ENCODE measurements at regions not wholly inside any gene's neighbourhood (a gene's known extent, or its start where the extent isn't known, plus 50 kb on each side); places are given as distances from the start of the nearest gene placed in this dataset.

GRCh38 chr14:22452330-22452729 is 136.7 kb downstream of the DAD1 start:
- DNase-seq (ENCODE audit: low read depth), result no peak

GRCh38 chr14:22450266-22450665 is 138.8 kb downstream of the DAD1 start:
- DNase-seq (ENCODE audit: low read depth), result no peak

DNA sequence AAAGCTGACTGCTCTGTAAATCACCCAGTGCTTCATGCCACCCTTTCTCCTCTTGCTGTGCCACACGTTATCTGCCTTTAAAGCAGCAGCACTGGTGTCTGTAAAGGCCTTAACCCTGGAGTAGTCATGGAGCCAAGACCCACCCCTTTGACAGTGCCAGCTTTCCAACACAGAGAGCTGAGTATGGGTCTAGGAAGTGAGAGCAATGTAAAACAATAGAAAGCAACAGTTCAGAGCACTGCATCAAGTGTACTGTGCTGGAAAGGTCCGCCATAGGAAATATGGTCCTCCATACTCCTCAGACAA is 139.5 kb downstream of the DAD1 start:
- DNase-seq (ENCODE audit: low read depth), result no peak

DNA sequence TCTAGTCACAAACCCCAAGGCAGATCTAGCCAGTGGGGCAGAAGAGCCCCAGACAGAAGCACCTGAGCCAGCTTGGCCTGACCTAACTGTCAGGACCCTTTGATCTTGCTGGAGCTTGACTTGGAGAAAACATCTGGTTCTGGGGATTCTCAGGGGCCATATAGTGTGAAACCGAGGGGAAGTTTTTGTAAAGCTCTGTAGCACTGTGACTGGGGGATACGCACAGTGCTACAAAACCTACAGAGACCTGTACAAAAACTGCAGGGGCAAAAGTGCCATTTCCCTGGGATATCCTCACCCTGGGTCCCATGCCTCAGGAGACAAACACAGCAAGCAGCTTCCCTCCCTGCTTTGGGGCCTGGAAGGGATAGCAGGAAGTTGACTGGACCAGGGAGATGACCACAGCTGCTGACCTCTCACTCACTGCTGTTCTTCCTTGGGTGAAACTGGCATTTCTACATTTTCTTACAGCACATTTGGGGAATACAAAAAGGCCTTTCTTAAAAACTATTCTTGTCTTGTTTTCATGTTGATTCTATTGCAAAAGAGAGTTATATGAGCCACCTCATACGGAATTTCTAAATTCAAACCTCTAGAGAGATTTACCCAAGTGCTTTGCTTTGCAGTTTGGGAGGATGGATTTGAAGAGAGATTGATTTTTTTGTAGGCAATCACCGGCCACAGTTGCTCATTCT is 140.0 kb downstream of the DAD1 start:
- no peak for DNase-seq (ENCODE audit: low read depth)

DNA sequence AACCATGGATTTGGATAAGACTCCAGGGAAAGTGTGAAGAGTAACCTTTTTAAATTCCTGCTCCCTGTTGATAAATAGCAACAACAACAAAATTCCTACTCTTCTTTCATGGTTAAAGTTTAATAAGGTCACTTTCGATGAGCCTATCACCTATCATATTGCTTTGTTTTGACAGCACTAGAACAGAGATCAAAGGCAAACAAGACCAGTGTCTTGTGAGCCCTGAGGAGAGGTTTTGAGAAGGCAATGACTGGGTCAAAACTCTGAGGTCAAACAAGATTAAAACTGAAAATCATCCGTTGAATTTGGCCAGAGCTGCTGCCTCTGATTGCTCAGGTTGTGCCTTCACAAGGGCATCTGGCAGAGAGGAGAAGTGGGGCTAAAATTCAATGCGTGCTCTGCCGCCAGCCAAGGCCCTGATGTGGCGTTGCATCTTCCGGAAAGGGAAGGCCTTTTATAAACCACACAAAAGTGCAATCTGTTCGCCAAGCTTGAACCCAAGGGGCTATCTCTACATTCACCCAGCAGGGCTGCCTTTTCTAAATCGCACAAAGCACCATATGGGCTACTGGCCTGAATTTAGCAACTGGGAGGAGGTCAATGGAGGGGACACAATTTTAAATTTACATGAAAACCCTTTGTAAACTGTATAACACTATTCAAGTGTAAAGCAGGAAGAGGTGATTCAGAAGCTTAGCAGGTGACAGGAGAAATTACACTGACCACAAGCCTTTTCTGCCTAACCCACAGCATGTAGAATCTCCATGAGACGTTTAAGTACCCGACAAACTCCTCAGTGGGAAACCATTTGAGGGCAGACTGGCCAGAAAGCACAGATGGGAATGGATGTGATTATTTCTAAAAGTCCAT is 140.8 kb downstream of the DAD1 start:
- DNase-seq (ENCODE audit: low read depth), result no peak

GRCh38 chr14:22438742-22439141 is 150.3 kb downstream of the DAD1 start:
- DNase-seq (ENCODE audit: low read depth), result no peak

DNA sequence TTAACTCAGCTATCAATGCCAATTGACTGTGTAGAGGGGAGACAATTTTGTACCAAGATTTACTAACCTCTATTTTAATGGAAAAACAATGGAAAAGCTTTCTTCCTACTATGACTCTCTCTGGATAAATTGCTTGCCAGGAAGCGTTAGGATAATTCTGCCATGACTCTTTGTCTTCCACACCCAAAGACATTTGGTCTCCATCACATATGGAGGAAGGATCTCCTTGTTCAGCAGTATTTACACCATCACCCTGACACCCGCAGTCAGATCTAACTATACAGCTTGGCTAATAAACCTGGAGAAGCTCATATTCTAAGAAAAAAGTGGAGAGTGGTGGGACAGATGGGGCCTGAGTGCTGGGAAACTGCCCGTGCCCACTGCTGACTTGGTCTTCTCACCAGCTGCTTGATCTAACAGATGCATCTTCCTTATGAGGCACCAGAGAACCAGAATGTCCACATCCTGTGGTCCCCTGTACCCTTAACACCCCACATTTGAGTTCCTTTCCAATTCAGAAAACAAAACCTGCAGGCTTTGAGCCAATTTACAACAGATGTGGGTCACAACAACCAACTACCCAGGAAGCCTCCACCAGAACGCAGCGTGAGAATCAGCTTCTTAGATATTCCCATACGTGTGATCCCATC is 154.0 kb downstream of the DAD1 start:
- no peak for DNase-seq (ENCODE audit: low read depth)

DNA sequence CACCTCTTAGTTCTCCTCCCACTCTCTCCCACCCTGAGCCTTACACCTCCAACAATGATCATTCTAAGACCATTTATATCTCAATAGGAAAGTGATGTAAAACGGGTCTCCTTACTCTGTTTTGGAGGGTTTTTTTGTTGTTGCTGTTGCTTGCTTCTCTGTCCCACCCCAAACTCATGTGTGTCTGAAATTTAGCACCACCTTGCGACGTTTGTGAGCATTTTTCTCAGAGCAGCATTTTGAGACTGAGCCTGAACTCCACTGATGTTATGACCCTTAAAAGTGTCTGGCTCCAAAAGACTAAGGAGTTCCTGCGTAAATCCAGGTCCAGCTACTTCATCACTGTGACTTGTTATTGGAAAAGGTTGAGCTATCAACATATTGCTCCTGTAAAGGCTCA is 155.0 kb downstream of the DAD1 start:
- DNase-seq (ENCODE audit: low read depth), result no peak

DNA sequence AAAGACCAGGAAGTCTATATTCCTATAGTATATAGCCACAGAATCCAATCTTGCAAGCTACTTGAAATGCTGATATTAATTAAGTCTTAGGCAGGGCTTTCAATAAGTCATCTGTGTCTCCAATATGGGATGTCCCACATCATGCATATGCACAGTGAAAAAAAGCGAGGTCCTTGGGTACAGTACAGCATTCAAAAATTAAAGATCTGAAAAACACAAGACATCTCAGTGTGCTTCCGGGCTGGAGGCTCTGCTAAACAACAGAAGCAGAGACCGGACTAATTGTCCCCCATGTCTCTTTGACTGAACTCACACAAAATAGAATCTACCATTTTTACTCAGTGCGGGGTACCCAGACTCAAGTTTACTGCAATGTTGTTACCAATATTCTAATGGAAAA is 156.0 kb downstream of the DAD1 start:
- DNase-seq (ENCODE audit: low read depth), result no peak

DNA sequence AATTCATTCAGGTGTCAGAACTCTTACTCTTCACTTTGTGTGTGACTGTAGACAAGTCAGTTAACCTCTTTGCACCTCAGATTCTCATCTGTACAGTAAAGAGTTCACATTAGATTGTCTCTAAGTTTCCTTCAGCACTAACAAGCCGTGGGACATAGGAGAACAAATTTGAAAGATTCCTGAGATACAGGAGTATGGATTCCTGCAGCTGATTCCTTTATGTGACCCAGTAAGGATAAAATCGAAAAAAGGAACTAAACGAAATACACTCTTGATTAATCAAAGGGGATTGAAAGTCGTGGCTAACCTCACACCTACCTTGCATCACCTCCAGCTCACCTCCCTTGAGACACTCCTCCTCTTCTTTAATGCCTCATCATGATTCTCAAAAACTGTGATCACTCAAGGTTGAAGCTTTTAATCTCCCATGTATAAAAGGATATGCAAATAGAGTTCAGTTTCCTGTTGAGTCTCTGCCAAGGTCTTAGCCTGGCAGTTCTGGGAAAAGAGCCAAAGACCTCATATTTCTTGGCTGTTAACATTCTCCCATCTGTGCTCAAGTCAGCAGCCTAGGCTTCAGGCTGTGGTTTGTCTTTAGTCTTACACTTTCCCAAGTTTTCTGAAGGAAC is 156.6 kb downstream of the DAD1 start:
- DNase-seq (ENCODE audit: low read depth), result no peak

GRCh38 chr14:22429546-22430294 is 159.3 kb downstream of the DAD1 start:
- no peak for DNase-seq (ENCODE audit: low read depth)

- DNase-seq (ENCODE audit: low read depth), result no peak
Observed at GRCh38 chr14:22428700-22429291, 160.2 kb downstream of the DAD1 start.

- DNase-seq (ENCODE audit: low read depth), result no peak
Observed at GRCh38 chr14:22427771-22428231, 161.2 kb downstream of the DAD1 start.

DNA sequence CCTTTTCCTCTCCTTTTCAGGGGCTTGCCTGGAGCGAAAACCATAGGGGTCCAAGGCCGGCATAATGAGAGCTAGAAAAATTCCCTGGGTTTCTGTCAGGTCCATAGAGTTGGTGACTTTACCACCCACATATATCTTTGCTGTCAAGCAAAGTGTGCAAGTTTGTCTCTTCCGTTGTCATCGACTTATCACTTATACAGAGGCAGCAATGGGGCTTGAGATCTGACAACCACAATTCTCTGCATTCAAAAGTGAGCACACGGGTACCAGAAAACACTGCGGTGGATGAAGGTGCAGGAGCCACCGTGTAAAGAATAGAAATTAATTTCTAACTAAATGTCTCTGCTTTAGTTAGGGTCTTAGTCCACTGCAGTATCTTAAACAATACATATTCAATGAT is 162.3 kb downstream of the DAD1 start:
- no peak for DNase-seq (ENCODE audit: low read depth)

- DNase-seq (ENCODE audit: low read depth), result no peak
Observed at GRCh38 chr14:22423958-22424357, 165.1 kb downstream of the DAD1 start.

DNA sequence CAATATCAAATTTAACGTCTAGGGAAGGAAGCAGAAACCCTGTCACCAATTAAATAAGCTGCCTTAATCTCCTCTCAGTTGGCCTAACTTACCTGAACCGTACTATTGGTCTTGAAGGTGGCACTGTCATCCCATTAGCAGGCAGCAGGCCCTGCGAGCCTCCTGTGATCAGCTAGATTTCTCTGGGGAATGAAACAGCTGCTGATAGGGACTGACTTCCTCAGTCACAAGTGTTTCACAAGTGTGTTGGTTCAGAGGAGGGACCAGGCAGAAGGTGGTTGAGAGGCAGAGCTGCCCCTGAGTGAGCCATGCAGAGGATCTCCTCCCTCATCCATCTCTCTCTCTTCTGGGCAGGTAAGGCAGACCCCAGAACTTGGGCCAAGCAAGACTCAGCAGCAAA is 166.8 kb downstream of the DAD1 start:
- no peak for DNase-seq (ENCODE audit: low read depth)

DNA sequence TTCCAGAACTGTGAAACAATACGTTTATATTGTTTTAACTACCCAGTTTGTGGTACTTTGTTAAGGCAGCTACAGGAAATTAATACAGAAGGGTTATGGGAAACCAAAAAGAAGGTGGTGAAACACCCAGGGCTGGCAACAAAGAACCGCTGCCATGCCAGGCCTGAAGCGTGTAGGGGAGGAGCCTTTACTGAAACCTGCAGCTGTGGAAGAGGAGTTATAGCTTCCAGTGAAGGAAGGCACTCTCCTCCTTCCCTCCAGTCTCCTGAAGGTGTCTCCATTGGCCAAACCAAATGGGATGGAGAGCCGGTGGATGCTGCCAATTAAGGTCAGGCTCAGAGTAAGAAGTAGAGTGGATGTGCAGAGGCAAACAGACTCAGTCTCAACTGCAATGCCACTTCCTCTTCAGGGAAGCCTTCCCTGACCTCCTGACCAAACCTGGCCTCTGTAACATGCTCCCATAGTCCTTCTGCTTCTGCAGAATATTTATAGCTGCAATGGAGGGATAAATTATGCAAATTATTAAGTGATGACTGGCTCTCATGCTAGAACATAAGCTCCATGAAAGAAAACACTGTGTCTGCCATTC is 168.3 kb downstream of the DAD1 start:
- DNase-seq (ENCODE audit: low read depth), result no peak

GRCh38 chr14:22419620-22420019 is 169.4 kb downstream of the DAD1 start:
- no peak for DNase-seq (ENCODE audit: low read depth)

DNA sequence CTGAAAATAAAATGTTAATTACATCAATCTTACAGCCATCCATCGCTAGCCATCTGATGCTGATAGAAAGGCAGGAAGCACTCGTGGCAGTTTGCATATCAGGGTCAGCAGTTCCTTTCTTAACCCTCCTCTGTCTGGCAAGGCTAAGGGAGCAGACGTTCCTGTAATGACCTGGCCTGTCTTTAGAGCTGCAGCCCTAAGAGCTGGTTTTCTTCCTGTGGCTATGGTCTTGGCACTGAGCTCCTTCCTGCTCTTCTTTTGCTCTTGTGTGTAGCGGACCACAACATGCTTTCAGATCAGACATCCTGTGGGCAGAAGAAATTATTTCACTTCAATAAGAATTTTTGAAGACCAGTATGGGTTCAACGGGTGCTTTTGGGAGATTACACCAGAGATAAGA is 170.4 kb downstream of the DAD1 start:
- DNase-seq (ENCODE audit: low read depth), result no peak

DNA sequence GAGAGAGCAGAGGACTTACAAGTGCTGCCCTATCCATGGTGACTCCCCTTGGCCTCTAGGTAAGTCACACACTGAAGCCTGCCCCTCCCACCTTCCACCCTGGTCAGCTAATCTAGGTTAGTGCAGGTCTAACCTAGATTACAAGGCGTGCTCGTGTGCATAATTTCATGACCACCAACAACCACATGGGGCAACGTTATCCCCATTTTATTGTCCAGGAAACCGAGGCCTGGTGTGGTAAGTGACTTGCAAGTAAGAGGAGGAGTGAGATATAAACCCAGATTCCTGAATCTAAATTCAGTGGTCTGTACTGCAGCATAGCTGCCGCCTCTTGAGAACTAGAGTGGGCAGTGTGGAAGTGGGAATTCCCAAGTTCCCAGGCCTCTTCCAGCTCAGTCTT is 171.1 kb downstream of the DAD1 start:
- no peak for DNase-seq (ENCODE audit: low read depth)

GRCh38 chr14:22416193-22416592 is 172.8 kb downstream of the DAD1 start:
- no peak for DNase-seq (ENCODE audit: low read depth)
